ENCODE measurements at regions not wholly inside any gene's neighbourhood (a gene's known extent, or its start where the extent isn't known, plus 50 kb on each side); places are given as distances from the start of the nearest gene placed in this dataset.
"Not testable (repeated sequence)": the region's sequence is repeated elsewhere in the genome, so short reads cannot be mapped to it uniquely, and the experiment has no call there.

DNA sequence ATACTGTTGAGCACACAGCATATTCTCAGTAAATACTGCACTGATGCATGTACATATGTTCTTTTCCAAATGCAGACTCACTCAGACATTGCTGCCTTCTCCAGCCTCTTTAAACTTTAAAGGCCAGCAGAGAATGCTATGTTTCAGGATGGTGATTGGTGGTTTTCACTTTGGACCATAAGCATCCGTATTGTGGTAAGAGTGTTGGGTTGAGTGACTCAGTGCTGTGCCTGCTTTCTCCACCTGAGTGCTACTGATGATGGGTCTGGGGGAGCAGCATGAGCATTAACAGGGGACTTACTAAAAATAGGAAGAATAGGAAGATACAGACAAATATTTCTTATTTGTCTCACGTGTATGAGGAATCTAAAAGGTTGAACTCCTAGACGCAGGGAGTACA is 56.3 kb upstream of the ZNF92 start:
- FAIRE-seq (no peak), DNase-seq (ENCODE audit: low spot score) (no peak)

DNA sequence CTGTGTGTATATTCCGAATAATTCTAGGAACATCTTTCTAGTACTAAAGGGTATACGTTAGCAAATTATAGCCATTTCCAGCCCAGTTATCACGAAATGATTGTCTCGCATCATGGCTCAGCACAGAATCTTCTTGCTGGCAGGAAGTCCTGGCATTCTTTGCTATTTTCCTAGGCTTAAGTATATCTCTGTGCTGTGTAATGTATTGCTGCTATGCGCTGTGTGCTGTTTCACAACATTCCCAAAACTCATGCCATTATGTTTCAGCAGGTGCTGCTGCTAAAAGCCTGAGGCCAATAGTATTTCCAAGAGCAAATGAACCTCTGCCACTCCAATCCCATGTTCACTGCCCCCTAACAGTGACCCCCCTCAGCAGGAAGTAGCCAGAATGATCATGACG is 62.9 kb upstream of the ZNF92 start:
- DNase-seq (ENCODE audit: low spot score), result no peak
- FAIRE-seq, result no peak

DNA sequence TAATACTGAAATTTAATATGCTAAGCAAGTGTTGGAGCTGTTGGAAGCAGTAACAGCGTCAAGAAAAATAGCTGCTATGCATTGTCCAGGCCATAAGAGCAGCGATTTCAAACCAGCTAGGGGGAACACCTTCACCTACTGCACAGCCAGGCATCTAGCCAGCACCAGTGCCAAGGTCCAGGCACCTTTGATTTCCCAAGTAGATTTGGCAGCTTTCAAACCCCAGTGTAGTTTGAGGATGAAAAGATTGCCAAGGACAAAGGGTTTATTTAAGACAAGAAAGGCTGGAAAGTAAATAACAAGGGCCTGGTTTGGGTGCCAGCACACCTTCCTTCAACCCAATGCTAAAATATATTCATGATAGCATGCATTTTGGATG is 65.4 kb upstream of the ZNF92 start:
- FAIRE-seq, result no peak
- DNase-seq (ENCODE audit: low spot score), result no peak

DNA sequence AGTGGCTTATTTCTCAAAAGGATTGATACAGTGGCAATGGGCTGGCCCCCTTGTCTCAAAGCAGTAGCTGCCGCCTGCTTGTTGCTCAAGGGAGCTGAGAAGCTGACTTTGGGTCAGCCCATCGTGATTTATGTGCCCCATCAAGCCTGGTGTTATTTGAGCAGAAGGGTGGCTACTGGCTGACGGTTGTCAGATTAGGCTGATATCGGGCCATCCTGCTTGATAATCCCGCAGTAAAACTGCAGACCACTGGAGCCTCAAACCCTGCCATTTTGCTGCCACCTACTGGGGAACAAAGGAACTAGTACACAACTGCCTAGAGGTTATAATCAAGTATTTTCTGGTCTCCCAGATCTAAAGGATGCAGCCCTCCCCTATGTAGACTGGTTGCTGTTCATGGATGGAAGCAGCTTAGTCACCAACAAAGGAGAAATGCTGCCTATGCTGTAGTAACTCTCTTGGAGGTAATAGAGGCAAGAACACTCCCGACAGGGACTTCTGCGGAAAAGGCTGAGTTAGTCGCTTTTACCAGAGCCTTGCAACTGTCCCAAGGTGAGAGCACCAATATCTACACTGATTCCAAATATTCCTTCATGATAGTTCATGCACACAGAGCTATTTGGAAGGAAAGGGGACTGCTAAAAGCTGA is 65.9 kb upstream of the ZNF92 start:
- DNase-seq (ENCODE audit: low spot score), result peak; percentile 62
- no peak for FAIRE-seq

DNA sequence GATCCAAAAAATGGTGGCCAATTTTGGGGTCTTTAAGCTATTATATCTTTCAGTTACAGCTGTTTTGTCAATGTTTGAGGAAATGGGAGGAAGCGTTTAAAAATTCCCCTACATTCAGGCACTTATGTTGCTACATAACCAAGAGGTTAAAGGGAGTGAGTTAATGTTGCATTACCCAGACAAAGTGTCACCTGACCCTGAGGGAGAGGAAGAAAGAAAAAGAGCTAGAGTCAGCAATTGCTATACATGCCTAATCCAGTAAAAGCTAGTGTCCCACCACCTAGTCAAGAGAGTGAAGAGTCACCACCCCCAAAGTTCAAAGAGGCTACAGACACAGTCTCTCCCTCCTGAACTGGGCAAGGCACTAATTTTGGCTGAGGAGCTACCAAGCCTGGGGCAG is 69.5 kb upstream of the ZNF92 start:
- DNase-seq (ENCODE audit: low spot score) (no peak), FAIRE-seq (no peak)

DNA sequence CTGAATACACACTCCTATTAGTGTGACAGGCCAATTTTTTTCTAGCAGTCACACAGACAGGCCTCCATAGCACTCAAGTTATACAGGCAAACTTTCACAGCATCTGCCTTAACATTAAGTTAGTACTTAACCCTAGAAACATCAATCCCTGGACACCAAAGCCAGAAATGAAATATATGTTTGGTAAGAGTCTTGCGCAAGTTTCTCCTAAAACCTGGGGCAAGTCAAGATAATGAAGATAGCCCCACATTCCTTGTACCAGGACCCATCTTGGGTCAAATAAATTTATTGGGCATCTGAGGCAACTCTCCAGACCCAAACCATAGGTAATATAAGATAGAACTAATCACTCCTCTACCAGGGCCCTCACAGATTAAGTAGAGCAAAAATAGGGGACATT is 70.8 kb upstream of the ZNF92 start:
- no peak for DNase-seq (ENCODE audit: low spot score)
- no peak for FAIRE-seq

DNA sequence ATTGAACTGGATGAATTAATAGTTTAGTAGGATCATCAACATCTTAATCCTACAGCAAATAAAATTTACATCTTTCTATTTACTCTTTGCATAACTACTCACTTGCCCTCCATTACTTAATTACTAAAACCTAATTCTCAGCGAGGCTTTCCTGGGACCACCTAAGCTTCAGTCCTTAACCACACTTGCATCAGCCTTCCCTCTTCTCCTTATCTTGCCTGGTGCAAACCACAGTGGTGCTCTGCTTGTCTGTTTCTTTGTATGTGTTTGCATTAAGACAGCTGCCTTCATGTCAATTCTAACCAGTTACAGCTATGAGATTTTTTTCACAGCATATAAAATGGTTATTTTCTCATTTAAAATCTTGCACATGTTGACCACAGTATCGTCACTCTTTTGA is 72.6 kb upstream of the ZNF92 start:
- no peak for DNase-seq (ENCODE audit: low spot score)
- FAIRE-seq, result no peak

DNA sequence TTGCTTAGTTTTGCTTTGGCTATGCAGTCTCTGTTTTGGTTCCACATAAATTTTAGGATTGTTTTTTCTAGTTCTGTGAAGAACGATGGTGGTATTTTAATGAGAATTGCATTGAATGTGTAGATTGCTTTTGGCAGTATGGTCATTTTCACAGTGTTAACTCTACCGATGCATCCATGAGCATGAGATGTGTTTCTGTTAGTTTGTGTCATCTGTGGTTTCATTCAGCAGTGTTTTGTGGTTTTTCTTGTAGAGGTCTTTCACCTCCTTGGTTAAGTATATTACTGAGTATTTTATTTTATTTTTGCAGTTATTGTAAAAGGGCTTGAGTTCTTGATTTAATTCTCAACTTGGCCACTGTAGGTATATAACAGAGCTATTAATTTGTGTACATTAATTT is 78.2 kb upstream of the ZNF92 start:
- DNase-seq (ENCODE audit: low spot score) (no peak), FAIRE-seq (no peak)

DNA sequence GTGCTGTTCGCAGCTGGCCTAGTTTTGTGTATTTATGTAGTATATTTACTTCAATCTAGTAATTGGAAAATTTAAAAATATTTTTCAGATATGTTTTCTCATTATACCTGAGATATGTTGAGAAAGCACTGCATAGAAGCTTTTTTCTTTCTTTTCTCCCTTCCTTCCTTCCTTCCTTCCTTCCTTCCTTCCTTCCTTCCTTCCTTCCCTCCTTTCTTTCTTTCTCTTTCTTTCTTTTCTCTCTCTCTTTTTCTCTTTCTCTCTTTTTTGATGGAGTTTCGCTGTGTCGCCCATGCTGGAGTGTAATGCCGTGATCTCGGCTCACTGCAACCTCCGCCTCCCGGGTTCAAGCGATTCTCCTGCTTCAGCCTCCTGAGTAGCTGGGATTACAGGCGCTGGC is 83.3 kb upstream of the ZNF92 start:
- not testable (repeated sequence) for FAIRE-seq

DNA sequence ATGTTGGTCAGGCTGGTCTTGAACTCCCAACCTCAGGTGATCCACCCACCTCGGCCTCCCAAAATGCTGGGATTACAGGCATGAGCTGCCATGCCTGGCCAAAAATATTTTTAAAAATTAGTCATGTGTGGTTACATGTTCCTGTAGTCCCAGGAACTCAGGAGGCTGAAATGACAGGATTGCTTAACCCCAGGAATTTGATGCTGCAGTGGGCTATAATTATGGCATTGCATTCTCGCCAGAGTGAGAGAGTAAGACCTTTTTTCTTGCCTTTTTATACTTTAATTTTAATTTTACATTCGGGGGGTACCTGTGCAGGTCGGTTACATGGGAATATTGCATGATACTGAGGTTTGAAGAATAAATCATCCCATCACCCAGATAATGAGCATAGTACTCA is 86.6 kb upstream of the ZNF92 start:
- no peak for FAIRE-seq
- no peak for DNase-seq (ENCODE audit: low spot score)

More for the DNA sequence above, 83.3 kb upstream of the ZNF92 start:
- not testable (repeated sequence) for DNase-seq (ENCODE audit: low spot score)

DNA sequence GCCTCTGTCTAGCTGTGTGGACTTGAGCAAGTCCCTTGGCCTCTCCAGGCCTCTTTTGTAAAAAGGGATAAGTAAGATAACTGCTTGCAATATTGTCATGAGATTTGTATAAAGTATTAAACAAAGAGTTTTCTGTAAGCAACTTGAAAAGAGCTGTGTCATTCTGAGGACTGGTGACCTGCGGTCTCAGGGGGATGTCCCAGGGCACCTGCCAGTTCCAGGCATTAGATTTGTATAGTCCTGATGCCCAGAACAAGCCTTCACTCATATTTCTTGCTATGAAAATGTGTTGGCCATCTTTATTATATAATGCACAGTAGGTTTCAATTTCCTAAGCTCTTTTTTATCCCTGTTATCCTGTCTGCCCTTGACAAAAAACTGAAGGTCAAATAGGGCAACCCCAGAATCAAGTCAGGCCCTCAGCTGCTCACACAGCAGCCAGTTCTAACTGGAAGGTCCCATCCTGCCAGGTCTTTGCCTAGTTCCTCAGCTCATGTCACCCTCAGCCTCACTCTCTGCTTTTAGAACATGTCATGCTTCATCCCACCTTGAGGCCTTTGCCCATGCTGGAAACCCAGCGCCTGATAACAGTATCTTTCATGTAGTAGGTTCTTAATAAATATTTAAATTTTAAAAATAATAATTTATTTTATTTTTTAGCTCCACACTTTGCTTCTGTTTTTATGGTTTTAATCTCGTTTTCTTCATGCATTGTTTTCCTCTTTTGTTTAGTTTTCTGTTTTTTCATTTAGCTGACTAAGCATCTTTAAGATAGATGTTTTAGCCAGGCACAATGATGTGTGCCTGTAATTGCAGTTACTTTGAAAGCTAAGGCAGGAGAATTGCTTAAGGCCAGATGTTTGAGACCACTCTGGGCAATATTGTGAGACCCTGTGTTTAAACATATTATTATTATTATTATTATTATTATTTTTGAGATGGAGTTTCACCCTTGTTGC is 87.5 kb upstream of the ZNF92 start:
- DNase-seq (ENCODE audit: low spot score), result no peak
- no peak for FAIRE-seq

DNA sequence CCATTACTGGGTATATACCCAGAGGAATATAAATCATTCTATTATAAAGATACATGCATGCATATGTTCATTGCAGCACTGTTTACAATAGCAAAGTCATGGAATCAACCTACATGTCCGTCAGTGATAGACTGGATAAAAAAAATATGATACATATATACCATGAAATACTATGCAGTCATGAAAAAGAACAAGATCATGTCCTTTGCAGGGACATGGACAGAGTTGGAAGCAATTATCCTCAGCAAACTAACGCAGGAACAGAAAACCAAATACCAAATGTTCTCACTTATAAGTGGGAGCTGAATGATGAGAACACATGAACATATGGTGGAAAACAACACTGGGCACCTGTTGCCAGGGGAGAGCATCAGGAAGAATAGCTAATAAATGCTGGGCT is 88.4 kb upstream of the ZNF92 start:
- not testable (repeated sequence) for FAIRE-seq

DNA sequence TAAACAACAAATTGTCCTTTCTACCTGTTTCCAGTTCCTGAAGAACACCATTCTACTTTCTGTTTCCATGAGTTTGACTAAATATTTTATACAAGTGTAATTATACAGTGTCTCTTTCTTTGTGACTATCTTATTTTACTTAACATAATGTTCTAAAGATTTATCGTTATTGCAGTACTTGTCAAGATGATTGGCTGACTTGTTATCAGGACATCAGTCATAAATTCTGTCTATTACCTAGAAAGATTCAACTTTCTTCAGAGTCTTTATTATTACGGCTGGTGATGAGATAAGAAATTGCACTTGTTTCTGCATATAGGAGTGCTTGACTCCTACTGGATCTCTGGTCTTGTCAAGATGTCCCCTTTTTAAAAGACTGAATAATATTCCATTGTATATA is 93.9 kb upstream of the ZNF92 start:
- FAIRE-seq, result no peak
- no peak for DNase-seq (ENCODE audit: low spot score)

More for the DNA sequence above, 88.4 kb upstream of the ZNF92 start:
- not testable (repeated sequence) for DNase-seq (ENCODE audit: low spot score)

DNA sequence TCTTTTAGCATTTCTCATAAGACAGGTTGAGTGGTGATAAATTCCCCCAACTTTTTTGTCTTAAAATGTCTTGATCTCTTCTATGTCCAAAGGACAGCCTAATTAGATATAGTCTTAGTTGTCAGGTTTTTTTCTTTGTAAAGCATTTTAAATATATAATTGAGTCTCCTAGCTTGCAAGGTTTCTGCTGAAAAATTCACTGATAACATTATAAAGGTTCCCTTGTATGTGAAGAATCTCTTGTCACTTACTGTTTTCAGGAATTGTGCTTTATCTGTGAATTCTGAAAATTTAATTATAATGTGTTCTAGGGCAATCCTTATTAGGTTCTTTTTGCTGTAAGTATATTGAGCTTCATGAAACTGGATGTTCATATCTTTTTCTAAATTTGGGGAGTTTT is 96.8 kb upstream of the ZNF92 start:
- FAIRE-seq, result no peak
- DNase-seq (ENCODE audit: low spot score), result no peak

DNA sequence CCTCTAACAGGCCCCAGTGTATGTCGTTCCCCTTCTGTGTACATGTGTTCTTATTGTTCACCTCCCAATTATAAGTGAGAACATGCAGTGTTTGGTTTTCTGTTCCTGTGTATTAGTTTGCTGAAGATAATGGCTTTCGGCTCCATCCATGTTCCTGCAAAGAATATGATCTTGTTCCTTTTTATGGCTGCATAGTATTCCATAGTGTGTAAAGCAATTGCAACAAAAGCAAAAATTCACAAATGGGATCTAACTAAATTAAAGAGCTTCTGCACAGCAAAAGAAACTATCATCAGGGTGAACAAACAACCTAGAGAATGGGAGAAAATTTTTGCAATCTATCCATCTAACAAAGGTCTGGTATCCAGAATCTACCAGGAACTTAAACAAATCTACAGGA is 102.2 kb upstream of the ZNF92 start:
- not testable (repeated sequence) for FAIRE-seq; DNase-seq (ENCODE audit: low spot score)

DNA sequence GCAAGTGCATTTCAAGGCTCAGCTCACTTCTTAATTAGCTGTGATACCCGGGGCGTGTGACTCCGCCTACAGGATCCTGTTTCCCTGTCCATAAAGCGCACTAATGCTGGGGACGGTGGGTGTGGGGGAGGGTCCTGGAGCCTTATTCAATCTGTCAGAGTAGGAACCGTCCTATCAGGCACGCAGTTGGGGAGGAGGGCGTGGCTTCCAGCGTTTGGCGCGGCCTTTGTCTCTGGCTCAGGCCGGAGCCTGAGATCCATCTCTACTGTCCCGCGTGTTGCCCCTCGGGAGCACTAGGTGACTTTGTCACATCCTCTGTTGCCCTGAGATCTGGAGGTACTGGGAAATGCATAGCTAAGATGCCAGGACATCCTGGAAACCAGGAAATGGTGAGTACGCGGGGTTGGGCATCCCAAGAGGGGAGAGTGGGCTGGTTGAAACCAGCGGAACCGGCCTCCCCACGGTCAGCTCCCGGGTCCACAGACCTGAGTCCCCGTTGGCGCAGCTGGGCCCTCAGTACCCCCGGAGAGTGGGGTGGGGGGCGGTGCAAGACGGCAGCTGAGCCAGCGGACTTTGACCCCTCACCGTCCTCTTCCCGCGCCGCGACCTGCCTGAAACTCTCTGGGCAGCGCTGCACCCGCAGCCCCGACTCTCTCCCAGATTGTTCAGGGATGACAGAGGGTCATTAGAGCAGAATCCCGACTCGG is 104.4 kb upstream of the ZNF92 start:
- DNase-seq (ENCODE audit: low spot score) (peak; percentile 64), FAIRE-seq (no peak)

DNA sequence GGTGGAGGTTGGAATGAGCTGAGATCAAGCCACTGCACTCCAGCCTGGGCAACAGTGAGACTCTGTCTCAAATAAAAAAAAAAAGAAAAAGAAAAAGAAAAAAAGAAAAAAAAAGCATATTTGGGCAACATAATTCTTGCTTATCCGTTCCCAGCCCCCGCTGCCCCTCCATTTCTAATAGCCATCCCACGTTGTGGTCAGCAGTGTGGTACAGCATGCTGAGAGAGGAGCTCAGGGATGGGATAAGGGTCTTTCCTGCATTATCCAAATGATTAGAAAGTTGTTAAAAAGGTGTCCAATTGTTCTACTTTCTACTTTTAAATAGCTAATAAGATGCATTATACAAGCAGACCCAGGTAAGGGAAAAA is 104.9 kb upstream of the ZNF92 start:
- FAIRE-seq (no peak), DNase-seq (ENCODE audit: low spot score) (no peak)

DNA sequence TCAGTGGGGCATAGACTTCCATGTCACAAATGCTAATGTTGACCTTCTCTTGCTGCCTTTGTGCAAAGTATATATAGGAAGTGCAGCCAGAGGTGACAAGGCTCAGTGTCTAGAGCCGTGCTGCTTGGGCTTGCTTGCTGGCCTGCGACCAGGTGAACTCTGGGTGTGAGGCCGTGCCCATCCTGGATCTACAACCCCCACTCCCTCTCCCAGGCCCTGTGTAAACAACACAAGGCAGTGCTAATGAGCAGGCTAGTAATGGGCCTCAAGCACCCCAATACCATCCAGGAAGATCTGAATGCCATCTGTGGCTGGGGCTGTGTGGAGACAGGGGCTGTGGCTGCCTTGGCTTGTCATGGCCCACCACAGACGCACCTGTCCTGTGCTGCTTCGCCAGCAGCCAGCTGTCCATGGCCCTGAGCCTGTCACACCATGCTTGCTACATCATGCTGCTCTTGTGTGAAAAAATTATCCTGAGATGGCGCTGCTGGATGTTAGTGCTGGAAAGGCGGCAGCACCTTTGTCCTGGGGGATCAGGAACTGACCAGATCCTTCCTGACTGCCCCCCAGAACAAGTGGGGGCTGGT is 107.6 kb upstream of the ZNF92 start:
- DNase-seq (ENCODE audit: low spot score) (no peak), FAIRE-seq (no peak)

DNA sequence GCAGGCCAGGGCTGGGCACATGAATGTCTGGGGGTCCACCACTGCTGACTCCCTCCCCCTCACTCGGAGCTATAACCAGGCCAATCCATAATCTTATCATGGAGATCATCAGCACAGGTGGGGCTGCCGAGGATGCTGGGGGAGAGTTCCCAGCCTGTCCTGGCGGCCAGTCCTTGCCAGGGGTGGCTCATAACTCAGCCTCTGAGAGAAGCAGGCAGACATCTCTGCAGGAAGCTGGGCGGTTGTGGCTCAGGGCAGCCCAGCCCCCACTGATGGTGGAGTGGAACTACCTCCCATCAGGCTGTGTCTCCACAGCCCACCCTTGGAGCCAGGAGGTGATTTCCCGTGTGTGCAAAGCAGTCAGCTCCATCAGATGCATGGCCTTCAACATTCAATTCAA is 109.4 kb upstream of the ZNF92 start:
- no peak for DNase-seq (ENCODE audit: low spot score)
- no peak for FAIRE-seq

DNA sequence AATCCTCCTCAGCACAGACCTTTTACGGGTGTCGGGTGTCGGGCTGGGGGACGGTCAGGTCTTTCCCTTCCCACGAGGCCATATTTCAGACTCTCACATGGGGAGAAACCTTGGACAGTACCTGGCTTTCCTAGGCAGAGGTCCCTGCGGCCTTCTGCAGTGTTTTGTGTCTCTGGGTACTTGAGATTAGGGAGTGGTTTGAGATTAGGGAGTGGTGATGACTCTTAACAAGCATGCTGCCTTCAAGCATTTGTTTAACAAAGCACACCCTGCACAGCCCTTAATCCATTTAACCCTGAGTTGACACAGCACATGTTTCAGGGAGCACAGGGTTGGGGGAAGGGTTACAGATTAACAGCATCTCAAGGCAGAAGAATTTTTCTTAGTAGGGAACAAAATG is 113.0 kb upstream of the ZNF92 start:
- not testable (repeated sequence) for DNase-seq (ENCODE audit: low spot score); FAIRE-seq

DNA sequence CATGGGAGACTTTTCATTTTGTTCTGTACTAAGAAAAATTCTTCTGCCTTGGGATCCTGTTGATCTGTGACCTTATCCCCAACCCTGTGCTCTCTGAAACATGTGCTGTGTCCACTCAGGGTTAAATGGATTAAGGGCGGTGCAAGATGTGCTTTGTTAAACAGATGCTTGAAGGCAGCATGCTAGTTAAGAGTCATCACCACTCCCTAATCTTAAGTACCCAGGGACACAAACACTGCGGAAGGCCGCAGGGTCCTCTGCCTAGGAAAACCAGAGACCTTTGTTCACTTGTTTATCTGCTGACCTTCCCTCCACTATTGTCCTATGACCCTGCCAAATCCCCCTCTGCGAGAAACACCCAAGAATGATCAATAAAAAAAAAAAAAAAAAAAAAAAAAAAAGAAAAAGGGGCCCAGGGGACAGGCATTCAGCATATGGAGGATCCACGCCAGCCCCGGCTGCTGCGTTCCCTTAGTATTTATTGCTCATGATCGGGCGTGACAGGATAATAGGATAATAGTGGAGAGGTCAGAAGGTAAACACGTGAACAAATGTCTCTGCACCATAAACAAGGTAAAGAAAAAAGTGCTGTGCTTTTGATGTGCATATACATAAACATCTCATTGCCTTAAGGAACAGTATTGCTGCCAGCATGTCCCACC is 113.7 kb upstream of the ZNF92 start:
- DNase-seq (ENCODE audit: low spot score); FAIRE-seq: not testable (repeated sequence)

Data from urothelium cell line (cell line).